Natural killer cell treated with Interleukin-12 subunit alpha and Interleukin-12 subunit beta and Interleukin-15 and Interleukin-18, amount 100 ng/mL, for 72 hours (primary cell): ENCODE measurements at regions not wholly inside any gene's neighbourhood (a gene's known extent, or its start where the extent isn't known, plus 50 kb on each side); places are given as distances from the start of the nearest gene placed in this dataset.
"Not testable (repeated sequence)": the region's sequence is repeated elsewhere in the genome, so short reads cannot be mapped to it uniquely, and the experiment has no call there.

ENCODE experiments used
- ATAC-seq, 2 donors: fragments of 150-1000 bp; cut with Tn5 transposase in 1 of 2; sonication (Bioruptor Pico), chemical (Tn5 transposase) in 1 of 2; 2 replicates each; pipeline ENCODE4 v1.10.0; 2021
- DNase-seq: peaks from one replicate; pipeline ENCODE4 v3.0.0; 2022; ENCODE audit warnings: low spot score
- H3K27ac Mint-ChIP-seq, 2 donors: 1 replicate in 1 of 2; 2 replicates in 1 of 2; pipeline ENCODE4 v1.8.0; 2022; ENCODE audit warnings: mixed read lengths in 2 of 2, mild to moderate bottlenecking in 1 of 2, moderate library complexity in 1 of 2
- H3K27me3 Mint-ChIP-seq, 2 donors: 1 replicate in 1 of 2; 2 replicates in 1 of 2; pipeline ENCODE4 v1.8.0; 2022; ENCODE audit warnings: mixed read lengths in 2 of 2
- H3K36me3 Mint-ChIP-seq: one replicate; pipeline ENCODE4 v1.8.0; 2022; ENCODE audit warnings: mixed read lengths
- H3K4me1 Mint-ChIP-seq, 2 donors: 1 replicate in 1 of 2; 2 replicates in 1 of 2; pipeline ENCODE4 v1.8.0; 2022; ENCODE audit warnings: low read depth in 2 of 2, mixed read lengths in 2 of 2, mild to moderate bottlenecking in 1 of 2
- H3K4me3 Mint-ChIP-seq: one replicate; pipeline ENCODE4 v1.8.0; 2022; ENCODE audit warnings: mixed read lengths
- H3K9me3 Mint-ChIP-seq: 2 replicates; pipeline ENCODE4 v1.8.0; 2022; ENCODE audit warnings: mixed read lengths

GRCh38 chr6:79821859-79822258, 125.5 kb downstream of the ELOVL4 start:
- no peaks in the 10 kb centered on the region for H3K4me1 Mint-ChIP-seq

GRCh38 chr6:79818471-79818870, 128.9 kb downstream of the ELOVL4 start:
- no peak overlapping the region for H3K27ac Mint-ChIP-seq
- no peaks in the 10 kb centered on the region for H3K4me1 Mint-ChIP-seq
- H3K4me3 Mint-ChIP-seq, result no peak overlapping the region
- ATAC-seq (no peak), DNase-seq (no peak)
- H3K27me3 Mint-ChIP-seq, result peaks cover 9 to 24% of the 10 kb centered on the region in 2 donors
- no peaks in the 10 kb centered on the region for H3K36me3 Mint-ChIP-seq
- H3K9me3 Mint-ChIP-seq, result no peaks in the 10 kb centered on the region

More at GRCh38 chr6:79821859-79822258, 125.5 kb downstream of the ELOVL4 start:
- no peak overlapping the region for H3K27ac Mint-ChIP-seq
- ATAC-seq (no peak), DNase-seq (no peak)
- peaks cover 10 to 26% of the 10 kb centered on the region in 2 donors for H3K27me3 Mint-ChIP-seq
- no peaks in the 10 kb centered on the region for H3K9me3 Mint-ChIP-seq
- H3K4me3 Mint-ChIP-seq, result no peak overlapping the region
- H3K36me3 Mint-ChIP-seq, result no peaks in the 10 kb centered on the region

- H3K9me3 Mint-ChIP-seq, result no peaks in the 10 kb centered on the region
- no peak for ATAC-seq
- H3K27me3 Mint-ChIP-seq, result peaks cover 9 to 39% of the 10 kb centered on the region in 2 donors
- no peak overlapping the region for H3K27ac Mint-ChIP-seq
- H3K36me3 Mint-ChIP-seq, result no peaks in the 10 kb centered on the region
- no peaks in the 10 kb centered on the region for H3K4me1 Mint-ChIP-seq
- H3K4me3 Mint-ChIP-seq, result no peak overlapping the region
- DNase-seq, result no peak
Measured at GRCh38 chr6:79814940-79815339, 132.4 kb downstream of the ELOVL4 start.

GRCh38 chr6:79813854-79814709, 133.3 kb downstream of the ELOVL4 start:
- DNase-seq (no peak), ATAC-seq (peak in 1 of 2 donors; percentile 49)
- Mint-ChIP-seq H3K4me3 (no peak overlapping the region), H3K9me3 (no peaks in the 10 kb centered on the region), H3K27ac (no peak overlapping the region), H3K27me3 (peaks cover 9 to 33% of the 10 kb centered on the region in 2 donors), H3K4me1 (no peaks in the 10 kb centered on the region), H3K36me3 (no peaks in the 10 kb centered on the region)

GRCh38 chr6:79813143-79813850, 134.1 kb downstream of the ELOVL4 start:
- H3K9me3 Mint-ChIP-seq, result no peaks in the 10 kb centered on the region
- no peak overlapping the region for H3K4me3 Mint-ChIP-seq
- H3K27ac Mint-ChIP-seq, result no peak overlapping the region
- H3K27me3 Mint-ChIP-seq, result peaks cover 13 to 40% of the 10 kb centered on the region in 2 donors
- ATAC-seq, result no peak
- no peak for DNase-seq
- no peaks in the 10 kb centered on the region for H3K36me3 Mint-ChIP-seq
- no peaks in the 10 kb centered on the region for H3K4me1 Mint-ChIP-seq

GRCh38 chr6:79812195-79812594, 135.2 kb downstream of the ELOVL4 start:
- Mint-ChIP-seq H3K27ac (no peak overlapping the region), H3K27me3 (peaks cover 11 to 34% of the 10 kb centered on the region in 2 donors), H3K4me3 (no peak overlapping the region), H3K4me1 (no peaks in the 10 kb centered on the region), H3K9me3 (no peaks in the 10 kb centered on the region), H3K36me3 (no peaks in the 10 kb centered on the region)
- no peak for DNase-seq
- ATAC-seq, result no peak

GRCh38 chr6:79810871-79811270, 136.5 kb downstream of the ELOVL4 start:
- Mint-ChIP-seq H3K27ac (no peak overlapping the region), H3K27me3 (peaks cover 12 to 38% of the 10 kb centered on the region in 2 donors)

GRCh38 chr6:79810185-79810705, 137.1 kb downstream of the ELOVL4 start:
- Mint-ChIP-seq H3K36me3 (no peaks in the 10 kb centered on the region), H3K4me3 (no peak overlapping the region), H3K27me3 (peaks cover 12 to 43% of the 10 kb centered on the region in 2 donors), H3K27ac (no peak overlapping the region), H3K4me1 (no peaks in the 10 kb centered on the region), H3K9me3 (peaks cover 4% of the 10 kb centered on the region)
- DNase-seq (no peak), ATAC-seq (no peak)

More at GRCh38 chr6:79810871-79811270, 136.5 kb downstream of the ELOVL4 start:
- Mint-ChIP-seq H3K36me3 (no peaks in the 10 kb centered on the region), H3K9me3 (peaks cover 4% of the 10 kb centered on the region), H3K4me3 (no peak overlapping the region), H3K4me1 (no peaks in the 10 kb centered on the region)
- DNase-seq (no peak), ATAC-seq (no peak)

- ATAC-seq (no peak), DNase-seq (no peak)
- Mint-ChIP-seq H3K4me3 (no peak overlapping the region), H3K27ac (no peak overlapping the region), H3K36me3 (no peaks in the 10 kb centered on the region), H3K4me1 (peaks cover 3 to 5% of the 10 kb centered on the region in 2 donors), H3K27me3 (peaks cover 12 to 44% of the 10 kb centered on the region in 2 donors), H3K9me3 (peaks cover 4% of the 10 kb centered on the region)
Measured at GRCh38 chr6:79808921-79809320, 138.4 kb downstream of the ELOVL4 start.

GRCh38 chr6:79806661-79807060, 140.7 kb downstream of the ELOVL4 start:
- DNase-seq, ATAC-seq, H3K4me3 Mint-ChIP-seq, H3K9me3 Mint-ChIP-seq, H3K36me3 Mint-ChIP-seq, H3K27ac Mint-ChIP-seq, H3K4me1 Mint-ChIP-seq: not testable (repeated sequence)
- peaks cover 8 to 32% of the 10 kb centered on the region in 2 donors for H3K27me3 Mint-ChIP-seq

GRCh38 chr6:79804732-79805131, 142.6 kb downstream of the ELOVL4 start:
- no peak overlapping the region for H3K4me3 Mint-ChIP-seq
- H3K27me3 Mint-ChIP-seq, result peaks cover 8 to 25% of the 10 kb centered on the region in 2 donors
- peaks cover 4% of the 10 kb centered on the region for H3K9me3 Mint-ChIP-seq
- ATAC-seq, result no peak
- H3K4me1 Mint-ChIP-seq, result peaks cover 3 to 5% of the 10 kb centered on the region in 2 donors
- no peaks in the 10 kb centered on the region for H3K36me3 Mint-ChIP-seq
- DNase-seq, result no peak
- H3K27ac Mint-ChIP-seq, result no peak overlapping the region

- H3K27ac Mint-ChIP-seq, result no peak overlapping the region
- H3K36me3 Mint-ChIP-seq, result no peaks in the 10 kb centered on the region
- no peak for DNase-seq
- H3K4me3 Mint-ChIP-seq, result no peak overlapping the region
- H3K4me1 Mint-ChIP-seq, result peaks cover 3 to 5% of the 10 kb centered on the region in 2 donors
- H3K9me3 Mint-ChIP-seq, result peaks cover 4% of the 10 kb centered on the region
- ATAC-seq, result no peak
- peaks cover 10 to 23% of the 10 kb centered on the region in 2 donors for H3K27me3 Mint-ChIP-seq
Measured at GRCh38 chr6:79803917-79804316, 143.4 kb downstream of the ELOVL4 start.

GRCh38 chr6:79802657-79803300, 144.6 kb downstream of the ELOVL4 start:
- Mint-ChIP-seq H3K27me3 (peaks cover 7 to 17% of the 10 kb centered on the region in 2 donors), H3K27ac (no peak overlapping the region), H3K4me3 (no peak overlapping the region), H3K4me1 (peaks cover 3 to 5% of the 10 kb centered on the region in 2 donors), H3K36me3 (no peaks in the 10 kb centered on the region), H3K9me3 (peaks cover 4% of the 10 kb centered on the region)
- DNase-seq (no peak), ATAC-seq (no peak)
